NCI-H446 (cell line): ENCODE measurements at regions not wholly inside any gene's neighbourhood (a gene's known extent, or its start where the extent isn't known, plus 50 kb on each side); places are given as distances from the start of the nearest gene placed in this dataset.

Experiments
- DNase-seq, 2 experiments: peaks; one replicate each; lab custom pipeline; 2025; lab: John Stamatoyannopoulos, UW

- DNase-seq = peak in 1 of 2 experiments; percentile 56
Observed at GRCh38 chr13:44219577-44220548, 153.8 kb upstream of the SERP2 start.

GRCh38 chr13:44220948-44221347, 152.7 kb upstream of the SERP2 start:
- DNase-seq = peak in 1 of 2 experiments; percentile 45

GRCh38 chr13:44221657-44222056, 152.0 kb upstream of the SERP2 start:
- no peak for DNase-seq

GRCh38 chr13:44223770-44224444, 149.7 kb upstream of the SERP2 start:
- no peak for DNase-seq

GRCh38 chr13:44224450-44225149, 149.0 kb upstream of the SERP2 start:
- no peak for DNase-seq

GRCh38 chr13:44229371-44230030, 144.1 kb upstream of the SERP2 start:
- DNase-seq = no peak

- DNase-seq = no peak
Observed at GRCh38 chr13:44230071-44230470, 143.6 kb upstream of the SERP2 start.

- DNase-seq = no peak
Observed at GRCh38 chr13:44230736-44231135, 142.9 kb upstream of the SERP2 start.

GRCh38 chr13:44231786-44232516, 141.7 kb upstream of the SERP2 start:
- DNase-seq = no peak

- DNase-seq = no peak
Observed at GRCh38 chr13:44232774-44233173, 140.8 kb upstream of the SERP2 start.

- no peak for DNase-seq
Observed at GRCh38 chr13:44234566-44234965, 139.1 kb upstream of the SERP2 start.

- no peak for DNase-seq
Observed at GRCh38 chr13:44236370-44236769, 137.3 kb upstream of the SERP2 start.

- DNase-seq = no peak
Observed at GRCh38 chr13:44236801-44237207, 136.8 kb upstream of the SERP2 start.

- no peak for DNase-seq
Observed at GRCh38 chr13:44237276-44237767, 136.3 kb upstream of the SERP2 start.

- no peak for DNase-seq
Observed at GRCh38 chr13:44237881-44238421, 135.7 kb upstream of the SERP2 start.

- no peak for DNase-seq
Observed at GRCh38 chr13:44240611-44241145, 132.9 kb upstream of the SERP2 start.

GRCh38 chr13:44241638-44242037, 132.0 kb upstream of the SERP2 start:
- DNase-seq = no peak

- no peak for DNase-seq
Observed at GRCh38 chr13:44242766-44243165, 130.9 kb upstream of the SERP2 start.

- no peak for DNase-seq
Observed at GRCh38 chr13:44243198-44243857, 130.3 kb upstream of the SERP2 start.

GRCh38 chr13:44244288-44244687, 129.3 kb upstream of the SERP2 start:
- no peak for DNase-seq
